ENCODE measurements at regions not wholly inside any gene's neighbourhood (a gene's known extent, or its start where the extent isn't known, plus 50 kb on each side); places are given as distances from the start of the nearest gene placed in this dataset.

DNA sequence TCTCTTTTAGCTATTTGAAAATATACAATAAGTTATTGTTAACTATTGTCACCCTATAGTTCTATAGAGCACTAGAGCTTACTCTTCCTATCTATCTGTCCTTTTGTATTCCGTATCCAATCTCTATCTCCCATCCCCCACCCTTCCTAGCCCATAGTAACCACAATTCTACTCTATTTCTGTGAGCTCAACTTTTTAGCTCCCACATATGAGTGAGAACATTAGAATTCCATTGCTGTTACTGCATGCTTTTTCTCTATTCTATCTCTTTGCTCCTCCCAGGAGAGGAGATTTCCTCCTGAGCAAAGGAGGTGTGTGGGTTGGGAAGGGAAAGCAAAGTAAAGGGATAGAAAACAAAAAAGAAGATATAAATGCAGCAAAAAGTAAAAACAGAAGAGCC lies 105.6 kb upstream of the SLC4A7 start:
- H3K9me3 Mint-ChIP-seq, result peaks cover 0 to 3% (median 0%) of the 10 kb centered on the region in 7 donors
- H3K27ac Mint-ChIP-seq, result peak overlapping the region in 1 of 3 donors; percentile 72
- H3K4me1 Mint-ChIP-seq, result peaks cover 26 to 32% (median 28%) of the 10 kb centered on the region in 4 donors

GRCh38 chr3:27585429-27585828 lies 101.2 kb upstream of the SLC4A7 start:
- Histone ChIP-seq H3K4me1 (ENCODE audit: control insufficient read depth, insufficient read depth, low read length, poor library complexity, severe bottlenecking) (peaks cover 10% of the 10 kb centered on the region), H3K27me3 (ENCODE audit: control insufficient read depth, insufficient read depth, low read length) (no peaks in the 10 kb centered on the region), H3K27ac (ENCODE audit: insufficient read depth, low read length, poor library complexity, severe bottlenecking) (no peak overlapping the region), H3K4me3 (ENCODE audit: low read depth, low read length) (no peak overlapping the region), H3K9me3 (ENCODE audit: control insufficient read depth in 2 of 2, low read length in 2 of 2) (no peaks in the 10 kb centered on the region), H3K36me3 (ENCODE audit: control insufficient read depth, insufficient read depth, low read length) (no peaks in the 10 kb centered on the region)
- H3K27ac Mint-ChIP-seq, result no peak overlapping the region
- H3K4me3 Mint-ChIP-seq, result no peak overlapping the region
- H3K4me1 Mint-ChIP-seq, result peaks cover 7 to 8% (median 8%) of the 10 kb centered on the region in 4 donors
- no peaks in the 10 kb centered on the region for H3K27me3 Mint-ChIP-seq
- ATAC-seq (ENCODE audit: low read depth in 2 of 2), result no peak
- H3K9me3 Mint-ChIP-seq, result peaks cover 0 to 2% (median 0%) of the 10 kb centered on the region in 7 donors
- H3K36me3 Mint-ChIP-seq, result no peaks in the 10 kb centered on the region
- DNase-seq, result no peak

More for the DNA sequence above, 105.6 kb upstream of the SLC4A7 start:
- peaks cover 27% of the 10 kb centered on the region for H3K4me1 ChIP-seq (ENCODE audit: control insufficient read depth, insufficient read depth, low read length, poor library complexity, severe bottlenecking)
- no peak overlapping the region for H3K27ac ChIP-seq (ENCODE audit: insufficient read depth, low read length, poor library complexity, severe bottlenecking)
- no peak overlapping the region for H3K4me3 ChIP-seq (ENCODE audit: low read depth, low read length)
- H3K9me3 ChIP-seq (ENCODE audit: control insufficient read depth in 2 of 2, low read length in 2 of 2), result no peaks in the 10 kb centered on the region
- DNase-seq (no peak), ATAC-seq (ENCODE audit: low read depth in 2 of 2) (no peak)
- no peaks in the 10 kb centered on the region for H3K36me3 Mint-ChIP-seq
- H3K27me3 ChIP-seq (ENCODE audit: control insufficient read depth, insufficient read depth, low read length), result no peaks in the 10 kb centered on the region
- H3K4me3 Mint-ChIP-seq, result no peak overlapping the region
- H3K27me3 Mint-ChIP-seq, result no peaks in the 10 kb centered on the region
- H3K36me3 ChIP-seq (ENCODE audit: control insufficient read depth, insufficient read depth, low read length), result no peaks in the 10 kb centered on the region

GRCh38 chr3:27584874-27585273 lies 100.7 kb upstream of the SLC4A7 start:
- no peak overlapping the region for H3K27ac ChIP-seq (ENCODE audit: insufficient read depth, low read length, poor library complexity, severe bottlenecking)
- H3K9me3 Mint-ChIP-seq, result peaks cover 0 to 4% (median 0%) of the 10 kb centered on the region in 7 donors
- H3K27me3 Mint-ChIP-seq, result no peaks in the 10 kb centered on the region

DNA sequence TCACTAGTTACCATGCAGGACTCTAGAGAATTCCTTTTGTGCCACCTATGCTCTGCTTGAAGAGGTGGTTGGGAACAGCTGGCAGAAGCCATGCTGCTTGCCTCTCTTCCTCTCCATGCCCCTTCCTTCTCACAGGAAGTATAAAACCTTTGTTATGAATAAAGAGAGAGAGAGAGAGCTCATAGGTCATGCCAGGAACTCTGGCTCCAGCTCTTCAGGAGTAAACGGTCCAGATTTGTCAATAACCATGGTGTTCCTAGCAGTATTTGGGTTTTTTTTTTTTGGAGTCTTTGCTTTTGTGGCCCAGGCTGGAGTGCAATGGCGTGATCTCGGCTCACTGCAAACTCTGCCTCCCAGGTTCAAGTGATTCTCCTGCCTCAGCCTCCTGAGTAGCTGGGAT lies 97.7 kb upstream of the SLC4A7 start:
- no peak for ATAC-seq (ENCODE audit: low read depth in 2 of 2)
- Mint-ChIP-seq H3K27me3 (peaks cover 4% of the 10 kb centered on the region), H3K36me3 (no peaks in the 10 kb centered on the region), H3K9me3 (peaks cover 0 to 4% (median 0%) of the 10 kb centered on the region in 7 donors), H3K4me3 (no peak overlapping the region), H3K27ac (peak overlapping the region in 1 of 3 donors; percentile 72), H3K4me1 (no peaks in the 10 kb centered on the region)
- Histone ChIP-seq H3K4me3 (ENCODE audit: low read depth, low read length) (no peak overlapping the region), H3K4me1 (ENCODE audit: control insufficient read depth, insufficient read depth, low read length, poor library complexity, severe bottlenecking) (no peaks in the 10 kb centered on the region), H3K27ac (ENCODE audit: insufficient read depth, low read length, poor library complexity, severe bottlenecking) (no peak overlapping the region), H3K9me3 (ENCODE audit: control insufficient read depth in 2 of 2, low read length in 2 of 2) (no peaks in the 10 kb centered on the region), H3K36me3 (ENCODE audit: control insufficient read depth, insufficient read depth, low read length) (no peaks in the 10 kb centered on the region), H3K27me3 (ENCODE audit: control insufficient read depth, insufficient read depth, low read length) (no peaks in the 10 kb centered on the region)
- DNase-seq, result no peak

More at GRCh38 chr3:27584874-27585273, 100.7 kb upstream of the SLC4A7 start:
- Histone ChIP-seq H3K9me3 (ENCODE audit: control insufficient read depth in 2 of 2, low read length in 2 of 2) (no peaks in the 10 kb centered on the region), H3K36me3 (ENCODE audit: control insufficient read depth, insufficient read depth, low read length) (no peaks in the 10 kb centered on the region), H3K4me3 (ENCODE audit: low read depth, low read length) (no peak overlapping the region), H3K4me1 (ENCODE audit: control insufficient read depth, insufficient read depth, low read length, poor library complexity, severe bottlenecking) (peaks cover 4% of the 10 kb centered on the region), H3K27me3 (ENCODE audit: control insufficient read depth, insufficient read depth, low read length) (no peaks in the 10 kb centered on the region)
- Mint-ChIP-seq H3K4me3 (no peak overlapping the region), H3K27ac (no peak overlapping the region), H3K36me3 (no peaks in the 10 kb centered on the region), H3K4me1 (peaks cover 2 to 3% (median 3%) of the 10 kb centered on the region in 4 donors)
- DNase-seq, result no peak
- ATAC-seq (ENCODE audit: low read depth in 2 of 2), result no peak

DNA sequence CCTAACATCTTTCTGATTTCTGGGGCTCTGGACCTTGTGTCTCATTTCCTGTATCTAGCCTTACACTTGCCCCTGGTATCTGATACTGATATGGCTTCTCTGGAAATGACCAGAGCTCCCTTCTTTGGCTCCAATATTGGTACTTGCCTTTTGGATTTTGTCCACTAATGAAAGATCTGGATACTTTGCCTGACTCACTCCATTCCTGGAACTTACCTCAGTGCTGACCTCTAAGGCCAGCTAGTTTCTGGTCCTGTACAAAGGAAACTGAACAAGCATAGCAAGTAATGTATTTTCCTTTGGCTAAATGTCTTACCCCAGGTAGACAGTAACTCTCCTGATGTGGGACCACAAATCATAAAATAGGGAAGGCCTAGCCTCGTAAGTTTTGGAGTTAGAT lies 93.8 kb upstream of the SLC4A7 start:
- Mint-ChIP-seq H3K9me3 (peaks cover 0 to 4% (median 0%) of the 10 kb centered on the region in 7 donors), H3K27me3 (peaks cover 4% of the 10 kb centered on the region), H3K27ac (no peak overlapping the region), H3K4me1 (no peaks in the 10 kb centered on the region), H3K4me3 (no peak overlapping the region), H3K36me3 (no peaks in the 10 kb centered on the region)
- DNase-seq (no peak), ATAC-seq (ENCODE audit: low read depth in 2 of 2) (no peak)
- Histone ChIP-seq H3K4me3 (ENCODE audit: low read depth, low read length) (no peak overlapping the region), H3K4me1 (ENCODE audit: control insufficient read depth, insufficient read depth, low read length, poor library complexity, severe bottlenecking) (no peaks in the 10 kb centered on the region), H3K9me3 (ENCODE audit: control insufficient read depth in 2 of 2, low read length in 2 of 2) (no peaks in the 10 kb centered on the region), H3K27me3 (ENCODE audit: control insufficient read depth, insufficient read depth, low read length) (no peaks in the 10 kb centered on the region), H3K36me3 (ENCODE audit: control insufficient read depth, insufficient read depth, low read length) (no peaks in the 10 kb centered on the region), H3K27ac (ENCODE audit: insufficient read depth, low read length, poor library complexity, severe bottlenecking) (no peak overlapping the region)

GRCh38 chr3:27577504-27577903 lies 93.3 kb upstream of the SLC4A7 start:
- no peak overlapping the region for H3K4me3 Mint-ChIP-seq

GRCh38 chr3:27576171-27576570 lies 92.0 kb upstream of the SLC4A7 start:
- Histone ChIP-seq H3K4me3 (ENCODE audit: low read depth, low read length) (no peak overlapping the region), H3K27me3 (ENCODE audit: control insufficient read depth, insufficient read depth, low read length) (no peaks in the 10 kb centered on the region), H3K27ac (ENCODE audit: insufficient read depth, low read length, poor library complexity, severe bottlenecking) (no peak overlapping the region), H3K4me1 (ENCODE audit: control insufficient read depth, insufficient read depth, low read length, poor library complexity, severe bottlenecking) (no peaks in the 10 kb centered on the region), H3K36me3 (ENCODE audit: control insufficient read depth, insufficient read depth, low read length) (no peaks in the 10 kb centered on the region), H3K9me3 (ENCODE audit: control insufficient read depth in 2 of 2, low read length in 2 of 2) (no peaks in the 10 kb centered on the region)
- DNase-seq (no peak), ATAC-seq (ENCODE audit: low read depth in 2 of 2) (no peak)
- no peak overlapping the region for H3K4me3 Mint-ChIP-seq
- no peaks in the 10 kb centered on the region for H3K4me1 Mint-ChIP-seq
- H3K9me3 Mint-ChIP-seq, result peaks cover 0 to 2% (median 0%) of the 10 kb centered on the region in 7 donors
- peak overlapping the region in 1 of 3 donors; percentile 51 for H3K27ac Mint-ChIP-seq
- peaks cover 4% of the 10 kb centered on the region for H3K27me3 Mint-ChIP-seq
- H3K36me3 Mint-ChIP-seq, result no peaks in the 10 kb centered on the region

More at GRCh38 chr3:27577504-27577903, 93.3 kb upstream of the SLC4A7 start:
- no peaks in the 10 kb centered on the region for H3K9me3 ChIP-seq (ENCODE audit: control insufficient read depth in 2 of 2, low read length in 2 of 2)
- Mint-ChIP-seq H3K27ac (no peak overlapping the region), H3K36me3 (no peaks in the 10 kb centered on the region), H3K27me3 (peaks cover 4% of the 10 kb centered on the region), H3K4me1 (no peaks in the 10 kb centered on the region), H3K9me3 (peaks cover 0 to 4% (median 0%) of the 10 kb centered on the region in 7 donors)
- no peaks in the 10 kb centered on the region for H3K36me3 ChIP-seq (ENCODE audit: control insufficient read depth, insufficient read depth, low read length)
- no peak overlapping the region for H3K27ac ChIP-seq (ENCODE audit: insufficient read depth, low read length, poor library complexity, severe bottlenecking)
- no peak for DNase-seq
- no peaks in the 10 kb centered on the region for H3K4me1 ChIP-seq (ENCODE audit: control insufficient read depth, insufficient read depth, low read length, poor library complexity, severe bottlenecking)
- no peak overlapping the region for H3K4me3 ChIP-seq (ENCODE audit: low read depth, low read length)
- ATAC-seq (ENCODE audit: low read depth in 2 of 2), result no peak
- H3K27me3 ChIP-seq (ENCODE audit: control insufficient read depth, insufficient read depth, low read length), result no peaks in the 10 kb centered on the region

GRCh38 chr3:27575499-27575898 lies 91.3 kb upstream of the SLC4A7 start:
- Histone ChIP-seq H3K4me1 (ENCODE audit: control insufficient read depth, insufficient read depth, low read length, poor library complexity, severe bottlenecking) (no peaks in the 10 kb centered on the region), H3K27me3 (ENCODE audit: control insufficient read depth, insufficient read depth, low read length) (no peaks in the 10 kb centered on the region), H3K27ac (ENCODE audit: insufficient read depth, low read length, poor library complexity, severe bottlenecking) (no peak overlapping the region), H3K36me3 (ENCODE audit: control insufficient read depth, insufficient read depth, low read length) (no peaks in the 10 kb centered on the region), H3K4me3 (ENCODE audit: low read depth, low read length) (no peak overlapping the region), H3K9me3 (ENCODE audit: control insufficient read depth in 2 of 2, low read length in 2 of 2) (no peaks in the 10 kb centered on the region)
- H3K4me3 Mint-ChIP-seq, result no peak overlapping the region
- peaks cover 4% of the 10 kb centered on the region for H3K27me3 Mint-ChIP-seq
- DNase-seq (no peak), ATAC-seq (ENCODE audit: low read depth in 2 of 2) (no peak)
- peaks cover 0 to 2% (median 0%) of the 10 kb centered on the region in 7 donors for H3K9me3 Mint-ChIP-seq
- H3K4me1 Mint-ChIP-seq, result no peaks in the 10 kb centered on the region
- no peak overlapping the region for H3K27ac Mint-ChIP-seq
- no peaks in the 10 kb centered on the region for H3K36me3 Mint-ChIP-seq

Data from CD4-positive, CD25-positive, alpha-beta regulatory T cell (primary cell).